ENCODE measurements at regions not wholly inside any gene's neighbourhood (a gene's known extent, or its start where the extent isn't known, plus 50 kb on each side); places are given as distances from the start of the nearest gene placed in this dataset.

DNA sequence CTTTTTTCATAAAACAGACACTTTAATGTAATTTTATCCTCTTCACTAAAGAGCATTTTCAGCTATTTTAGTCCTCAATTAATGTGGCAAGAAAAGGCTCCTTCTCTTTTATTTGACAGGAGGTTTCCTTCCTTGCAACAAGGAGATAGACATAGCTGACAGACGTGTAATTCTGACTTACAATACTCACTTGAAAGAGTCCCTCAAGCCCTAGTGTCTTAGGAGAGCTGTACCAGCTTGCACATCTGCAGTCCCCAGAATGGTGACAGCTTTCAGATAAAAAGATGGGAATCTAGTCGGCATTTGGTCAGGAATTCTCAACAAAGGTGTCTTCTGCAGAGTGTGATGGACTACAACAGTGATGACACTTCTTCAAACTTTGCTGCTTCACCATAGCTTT is 603.7 kb upstream of the PTCHD4 start:
- WGBS = 65% methylated on average over 2 of the region's 2 CpGs
- intact Hi-C loops (cut with DNase I) = no loop called here
- Histone ChIP-seq H3K36me3 (no peaks in the 10 kb centered on the region), H3K27ac (replicated peaks in 1 of 4) (no peak overlapping the region), H3K4me3 (no peak overlapping the region), H3K4me1 (no peaks in the 10 kb centered on the region), H3K27me3 (no peaks in the 10 kb centered on the region), H3K9me3 (no peaks in the 10 kb centered on the region)
- DNase-seq (ENCODE audit: extremely low spot score) = no peak
- TF ChIP-seq, protein P1, sequence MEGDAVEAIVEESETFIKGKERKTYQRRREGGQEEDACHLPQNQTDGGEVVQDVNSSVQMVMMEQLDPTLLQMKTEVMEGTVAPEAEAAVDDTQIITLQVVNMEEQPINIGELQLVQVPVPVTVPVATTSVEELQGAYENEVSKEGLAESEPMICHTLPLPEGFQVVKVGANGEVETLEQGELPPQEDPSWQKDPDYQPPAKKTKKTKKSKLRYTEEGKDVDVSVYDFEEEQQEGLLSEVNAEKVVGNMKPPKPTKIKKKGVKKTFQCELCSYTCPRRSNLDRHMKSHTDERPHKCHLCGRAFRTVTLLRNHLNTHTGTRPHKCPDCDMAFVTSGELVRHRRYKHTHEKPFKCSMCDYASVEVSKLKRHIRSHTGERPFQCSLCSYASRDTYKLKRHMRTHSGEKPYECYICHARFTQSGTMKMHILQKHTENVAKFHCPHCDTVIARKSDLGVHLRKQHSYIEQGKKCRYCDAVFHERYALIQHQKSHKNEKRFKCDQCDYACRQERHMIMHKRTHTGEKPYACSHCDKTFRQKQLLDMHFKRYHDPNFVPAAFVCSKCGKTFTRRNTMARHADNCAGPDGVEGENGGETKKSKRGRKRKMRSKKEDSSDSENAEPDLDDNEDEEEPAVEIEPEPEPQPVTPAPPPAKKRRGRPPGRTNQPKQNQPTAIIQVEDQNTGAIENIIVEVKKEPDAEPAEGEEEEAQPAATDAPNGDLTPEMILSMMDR (IDR thresholded peaks at IDR 0.05) = no peak
- no peak for TF ChIP-seq POLR2AphosphoS5 (IDR thresholded peaks at IDR 0.05)

DNA sequence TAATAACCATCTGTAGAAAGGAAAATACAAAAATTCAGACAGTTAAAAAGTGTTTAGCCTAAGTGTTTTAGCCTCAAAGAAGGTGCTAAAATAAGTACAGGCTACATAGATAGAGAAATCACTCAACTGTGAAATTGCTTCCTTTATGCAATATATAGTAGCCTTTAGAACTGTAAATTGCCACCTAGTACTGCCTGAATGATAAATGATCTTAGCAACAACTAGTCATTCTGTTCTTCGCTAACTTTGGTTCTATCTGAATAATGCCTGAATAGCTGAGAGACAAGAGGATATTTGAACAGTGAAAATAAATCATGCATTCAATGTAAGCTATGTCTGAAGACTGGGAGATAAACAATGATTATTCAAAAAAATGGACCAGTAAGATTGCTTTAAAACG is 603.3 kb upstream of the PTCHD4 start:
- H3K27ac ChIP-seq (replicated peaks in 1 of 4) = no peak overlapping the region
- no peaks in the 10 kb centered on the region for H3K9me3 ChIP-seq
- no peak for DNase-seq (ENCODE audit: extremely low spot score)
- no peaks in the 10 kb centered on the region for H3K27me3 ChIP-seq
- no peaks in the 10 kb centered on the region for H3K4me1 ChIP-seq
- no peak overlapping the region for H3K4me3 ChIP-seq
- H3K36me3 ChIP-seq = no peaks in the 10 kb centered on the region
- intact Hi-C loops (cut with DNase I) = no loop called here
- 41% methylated on average over 2 of the region's 2 CpGs for WGBS
- TF ChIP-seq POLR2AphosphoS5 (IDR thresholded peaks at IDR 0.05) = no peak

GRCh38 chr6:48713612-48714011 is 602.6 kb upstream of the PTCHD4 start:
- H3K4me3 ChIP-seq = no peak overlapping the region
- intact Hi-C loops (cut with DNase I) = no loop called here
- H3K27ac ChIP-seq (replicated peaks in 1 of 4) = no peak overlapping the region
- TF ChIP-seq POLR2AphosphoS5 (IDR thresholded peaks at IDR 0.05) (no peak), POLR2A (IDR thresholded peaks at IDR 0.05; ENCODE audit: low read depth) (no peak), EP300 (IDR thresholded peaks at IDR 0.05) (no peak)
- TF ChIP-seq, protein P1 (IDR thresholded peaks at IDR 0.05) = no peak
- no peaks in the 10 kb centered on the region for H3K27me3 ChIP-seq
- WGBS = 83% methylated on average over 2 of the region's 2 CpGs
- no peaks in the 10 kb centered on the region for H3K36me3 ChIP-seq
- H3K9me3 ChIP-seq = no peaks in the 10 kb centered on the region
- no peaks in the 10 kb centered on the region for H3K4me1 ChIP-seq
- DNase-seq (ENCODE audit: extremely low spot score) = no peak

- no peak for TF ChIP-seq POLR2AphosphoS5 (IDR thresholded peaks at IDR 0.05)
- DNase-seq (ENCODE audit: extremely low spot score) = no peak
- Histone ChIP-seq H3K36me3 (no peaks in the 10 kb centered on the region), H3K27me3 (no peaks in the 10 kb centered on the region), H3K9me3 (no peaks in the 10 kb centered on the region), H3K4me1 (no peaks in the 10 kb centered on the region), H3K4me3 (no peak overlapping the region), H3K27ac (replicated peaks in 1 of 4) (no peak overlapping the region)
- intact Hi-C loops (cut with DNase I) = no loop called here
Observed at GRCh38 chr6:48706310-48706709, 595.3 kb upstream of the PTCHD4 start.

- Histone ChIP-seq H3K27me3 (no peaks in the 10 kb centered on the region), H3K27ac (replicated peaks in 1 of 4) (no peak overlapping the region), H3K4me3 (no peak overlapping the region), H3K9me3 (peaks cover 0 to 1% (median 0%) of the 10 kb centered on the region in 4 donors), H3K36me3 (no peaks in the 10 kb centered on the region), H3K4me1 (no peaks in the 10 kb centered on the region)
- TF ChIP-seq, protein P1 (IDR thresholded peaks at IDR 0.05) = no peak
- TF ChIP-seq POLR2AphosphoS5 (IDR thresholded peaks at IDR 0.05) (no peak), EP300 (IDR thresholded peaks at IDR 0.05) (no peak)
- DNase-seq (ENCODE audit: extremely low spot score) = no peak
- intact Hi-C loops (cut with DNase I) = no loop called here
- WGBS = 96% methylated on average over 12 of the region's 15 CpGs
Observed at GRCh38 chr6:48701572-48701971, 590.6 kb upstream of the PTCHD4 start.

DNA sequence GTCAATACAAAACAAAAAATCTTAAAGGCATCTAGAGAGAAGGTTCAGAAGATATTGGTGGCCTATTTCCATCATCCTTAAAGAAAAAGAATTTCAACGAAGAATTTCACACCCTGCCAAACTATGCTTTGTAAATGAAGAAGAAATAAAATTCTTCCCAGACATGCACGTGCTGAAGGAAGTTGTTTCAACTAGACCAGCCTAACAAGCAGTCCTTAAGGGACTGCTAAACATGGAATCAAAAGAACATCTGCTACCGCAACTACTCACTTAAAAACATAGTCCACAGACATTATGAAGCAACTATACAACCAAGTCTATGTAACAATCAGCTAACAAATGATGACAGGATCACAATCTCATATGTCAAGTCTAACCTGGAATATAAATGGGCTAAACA is 584.9 kb upstream of the PTCHD4 start:
- Histone ChIP-seq H3K27me3 (no peaks in the 10 kb centered on the region), H3K4me1 (no peaks in the 10 kb centered on the region), H3K36me3 (no peaks in the 10 kb centered on the region), H3K4me3 (no peak overlapping the region), H3K27ac (replicated peaks in 1 of 4) (no peak overlapping the region), H3K9me3 (peaks cover 0 to 43% (median 9%) of the 10 kb centered on the region in 4 donors)
- TF ChIP-seq, protein P1 (IDR thresholded peaks at IDR 0.05) = no peak
- TF ChIP-seq POLR2AphosphoS5 (IDR thresholded peaks at IDR 0.05) (no peak), EP300 (IDR thresholded peaks at IDR 0.05) (no peak)
- DNase-seq (ENCODE audit: extremely low spot score) = no peak
- WGBS = 88% methylated on average over 3 of the region's 3 CpGs
- intact Hi-C loops (cut with DNase I) = no loop called here

Measured in esophagus muscularis mucosa (tissue), 4 donors.